RWPE1 (cell line): ENCODE measurements at regions not wholly inside any gene's neighbourhood (a gene's known extent, or its start where the extent isn't known, plus 50 kb on each side); places are given as distances from the start of the nearest gene placed in this dataset.

Experiments used
- CTCF ChIA-PET: fragments of 350-600 bp; sonication (Branson Sonifier 250); formaldehyde crosslinking; extraction: SDS; loops from one replicate; lab custom pipeline; 2021; lab: Yijun Ruan, JAX
- POLR2A ChIA-PET: fragments of 400-600 bp; formaldehyde crosslinking; extraction: SDS; loops from one replicate; lab custom pipeline; 2020; ENCODE audit warnings: antibody characterized with exemption; ENCODE audit not compliant: low non-redundant PET; lab: Yijun Ruan, JAX
- DNase-seq: peaks from one replicate; pipeline ENCODE4 v3.0.0; 2012; ENCODE audit warnings: low spot score
- H3K27ac ChIP-seq: fragments of 450-650 bp; 2 replicates; pipeline ENCODE4 v1.5.1; 2017
- CTCF ChIP-seq: fragments of 450-650 bp; conservative IDR thresholded peaks from 2 replicates; pipeline ENCODE4 v1.5.1; 2017; ENCODE audit warnings: low read depth, mild to moderate bottlenecking

GRCh38 chr7:125485223-125485622 is 555.6 kb upstream of the POT1 start:
- no peak overlapping the region for H3K27ac ChIP-seq
- no peak for TF ChIP-seq CTCF
- CTCF ChIA-PET, result no interaction called here
- POLR2A ChIA-PET, result no interaction called here
- no peak for DNase-seq

GRCh38 chr7:125484755-125485154 is 555.1 kb upstream of the POT1 start:
- TF ChIP-seq CTCF, result no peak
- ChIA-PET CTCF (no interaction called here), POLR2A (no interaction called here)
- no peak overlapping the region for H3K27ac ChIP-seq
- DNase-seq, result no peak

GRCh38 chr7:125481323-125481722 is 551.7 kb upstream of the POT1 start:
- no peak for DNase-seq
- no peak overlapping the region for H3K27ac ChIP-seq
- TF ChIP-seq CTCF, result no peak
- ChIA-PET CTCF (no interaction called here), POLR2A (no interaction called here)

GRCh38 chr7:125480762-125481161 is 551.1 kb upstream of the POT1 start:
- TF ChIP-seq CTCF, result no peak
- POLR2A ChIA-PET, result no interaction called here
- no peak overlapping the region for H3K27ac ChIP-seq
- CTCF ChIA-PET, result no interaction called here
- DNase-seq, result no peak

- no peak overlapping the region for H3K27ac ChIP-seq
- no peak for TF ChIP-seq CTCF
- ChIA-PET CTCF (no interaction called here), POLR2A (no interaction called here)
- DNase-seq, result no peak
These were observed 539.2 kb upstream of the POT1 start for GRCh38 chr7:125468855-125469174.

GRCh38 chr7:125467996-125468854 is 538.6 kb upstream of the POT1 start:
- no peak overlapping the region for H3K27ac ChIP-seq
- DNase-seq, result no peak
- CTCF ChIA-PET, result no interaction called here
- POLR2A ChIA-PET, result no interaction called here
- TF ChIP-seq CTCF, result no peak
